ENCODE measurements at regions not wholly inside any gene's neighbourhood (a gene's known extent, or its start where the extent isn't known, plus 50 kb on each side); places are given as distances from the start of the nearest gene placed in this dataset.
A peak's percentile ranks its signal among the peaks of the same experiment; 100 is the strongest.

DNA sequence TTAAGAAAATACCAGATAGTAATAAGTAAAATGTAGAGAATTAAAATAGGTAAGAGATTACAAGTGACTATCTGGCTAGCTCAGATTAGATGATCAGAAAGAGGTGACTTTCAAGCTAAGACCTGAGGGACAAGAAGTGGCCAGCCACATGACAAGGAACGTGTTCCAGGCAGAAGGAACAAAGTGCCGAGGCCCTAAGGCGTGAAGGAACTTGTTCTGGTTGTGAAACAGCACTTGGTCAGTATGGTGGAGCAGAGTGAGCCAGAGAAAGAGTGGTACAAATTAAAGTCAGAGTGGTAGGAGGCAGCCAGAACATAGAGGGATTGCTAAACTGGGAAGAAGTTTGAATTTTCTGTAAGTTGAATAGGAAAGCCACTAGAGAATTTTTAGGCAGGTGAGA is 73.6 kb downstream of the ADRB2 start:
- 84% methylated on average over 3 of the region's 3 CpGs for WGBS, 2 donors
- peaks cover 0 to 12% (median 0%) of the 10 kb centered on the region in 11 donors for H3K9me3 ChIP-seq
- no peak overlapping the region for H3K4me3 ChIP-seq
- intact Hi-C loops (cut with DNase I), result no loop called here
- no peaks in the 10 kb centered on the region for H3K27me3 ChIP-seq
- no peak overlapping the region for H3K27ac ChIP-seq
- TF ChIP-seq, protein P1, sequence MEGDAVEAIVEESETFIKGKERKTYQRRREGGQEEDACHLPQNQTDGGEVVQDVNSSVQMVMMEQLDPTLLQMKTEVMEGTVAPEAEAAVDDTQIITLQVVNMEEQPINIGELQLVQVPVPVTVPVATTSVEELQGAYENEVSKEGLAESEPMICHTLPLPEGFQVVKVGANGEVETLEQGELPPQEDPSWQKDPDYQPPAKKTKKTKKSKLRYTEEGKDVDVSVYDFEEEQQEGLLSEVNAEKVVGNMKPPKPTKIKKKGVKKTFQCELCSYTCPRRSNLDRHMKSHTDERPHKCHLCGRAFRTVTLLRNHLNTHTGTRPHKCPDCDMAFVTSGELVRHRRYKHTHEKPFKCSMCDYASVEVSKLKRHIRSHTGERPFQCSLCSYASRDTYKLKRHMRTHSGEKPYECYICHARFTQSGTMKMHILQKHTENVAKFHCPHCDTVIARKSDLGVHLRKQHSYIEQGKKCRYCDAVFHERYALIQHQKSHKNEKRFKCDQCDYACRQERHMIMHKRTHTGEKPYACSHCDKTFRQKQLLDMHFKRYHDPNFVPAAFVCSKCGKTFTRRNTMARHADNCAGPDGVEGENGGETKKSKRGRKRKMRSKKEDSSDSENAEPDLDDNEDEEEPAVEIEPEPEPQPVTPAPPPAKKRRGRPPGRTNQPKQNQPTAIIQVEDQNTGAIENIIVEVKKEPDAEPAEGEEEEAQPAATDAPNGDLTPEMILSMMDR (IDR thresholded peaks at IDR 0.05), result no peak
- DNase-seq (no peak), ATAC-seq (no peak)
- no peaks in the 10 kb centered on the region for H3K36me3 ChIP-seq
- H3K4me1 ChIP-seq, result peaks cover 0 to 12% (median 8%) of the 10 kb centered on the region in 9 donors

DNA sequence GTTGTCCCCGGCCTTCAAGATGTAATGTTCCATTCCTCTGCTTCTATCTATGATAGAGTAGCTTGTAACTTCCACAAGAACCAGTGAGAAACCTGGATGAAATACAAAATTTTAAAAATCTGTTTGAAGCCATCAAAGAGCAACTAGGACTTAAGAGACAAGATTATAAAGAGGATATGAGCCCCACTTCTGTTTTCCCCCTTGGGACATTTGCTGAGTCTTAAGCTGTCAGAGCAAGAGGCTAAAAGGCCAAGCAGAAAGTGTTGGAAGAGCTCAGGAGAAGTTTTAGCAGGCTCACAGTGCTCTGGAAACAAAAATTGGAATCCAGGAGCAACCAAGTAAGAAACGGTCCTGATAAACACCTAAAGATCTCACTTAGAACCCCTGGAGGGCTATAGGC is 76.1 kb downstream of the ADRB2 start:
- Histone ChIP-seq H3K27ac (no peak overlapping the region), H3K4me3 (no peak overlapping the region), H3K27me3 (no peaks in the 10 kb centered on the region), H3K36me3 (no peaks in the 10 kb centered on the region), H3K4me1 (peaks cover 0 to 17% (median 11%) of the 10 kb centered on the region in 9 donors), H3K9me3 (no peaks in the 10 kb centered on the region)
- TF ChIP-seq, protein P1 (IDR thresholded peaks at IDR 0.05), result no peak
- no peak for ATAC-seq
- 81 to 85% methylated on average over 2 of the region's 2 CpGs for WGBS, 2 donors
- intact Hi-C loops (cut with DNase I), result no loop called here
- DNase-seq, result no peak

DNA sequence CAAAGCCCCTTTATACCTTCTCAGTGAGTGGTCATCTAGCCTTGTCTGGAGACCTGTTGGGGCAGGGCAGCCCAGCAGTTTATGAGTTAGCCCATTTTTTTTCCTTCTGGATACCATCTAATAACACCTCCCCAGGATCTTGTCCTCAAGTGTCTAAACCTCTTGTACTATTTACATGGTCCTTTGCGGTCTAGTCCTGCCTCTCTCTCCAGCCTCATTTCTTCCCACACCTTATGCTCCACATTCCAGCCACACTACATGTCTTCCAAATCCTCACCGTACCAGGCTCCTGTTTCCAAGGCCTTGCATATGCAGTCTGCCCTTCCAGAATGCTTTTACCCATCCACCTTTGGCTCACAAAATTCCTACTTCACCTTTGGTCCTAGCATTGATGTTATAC is 77.2 kb downstream of the ADRB2 start:
- Histone ChIP-seq H3K9me3 (no peaks in the 10 kb centered on the region), H3K4me3 (no peak overlapping the region), H3K4me1 (peaks cover 0 to 17% (median 12%) of the 10 kb centered on the region in 9 donors), H3K27me3 (no peaks in the 10 kb centered on the region), H3K36me3 (no peaks in the 10 kb centered on the region), H3K27ac (no peak overlapping the region)
- 55 to 82% methylated on average over 2 of the region's 2 CpGs for WGBS, 2 donors
- intact Hi-C loops (cut with DNase I), result no loop called here
- TF ChIP-seq, protein P1 (IDR thresholded peaks at IDR 0.05), result no peak
- DNase-seq (no peak), ATAC-seq (no peak)

DNA sequence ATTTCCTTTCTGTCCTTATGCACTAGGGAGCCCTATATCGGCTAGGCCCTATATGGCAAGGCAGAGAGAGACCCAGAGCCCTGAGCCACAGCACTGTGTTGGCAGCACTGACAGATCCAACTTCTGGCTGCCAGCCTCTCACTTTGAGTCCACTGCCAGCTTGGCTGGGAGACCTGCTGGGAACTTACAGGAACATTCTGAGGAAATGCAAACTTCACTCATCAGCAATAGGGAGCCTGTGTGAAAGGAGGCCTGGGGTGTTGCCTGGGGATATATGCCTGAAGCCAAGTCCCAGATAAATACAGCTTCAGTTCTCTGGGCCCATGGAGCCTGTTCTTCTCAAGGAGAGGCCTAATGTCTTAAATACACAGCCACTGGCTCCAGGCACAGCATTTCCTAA is 78.0 kb downstream of the ADRB2 start:
- ATAC-seq, result peak; percentile 67 to 97 (median 95)
- H3K36me3 ChIP-seq, result no peaks in the 10 kb centered on the region
- DNase-seq, result peak; percentile 50 to 54
- H3K4me3 ChIP-seq, result no peak overlapping the region
- TF ChIP-seq, protein P1 (IDR thresholded peaks at IDR 0.05), result no peak
- no peaks in the 10 kb centered on the region for H3K27me3 ChIP-seq
- peak overlapping the region in 9 of 10 donors; percentile 7 to 72 (median 59) for H3K27ac ChIP-seq
- 23 to 62% methylated on average over 1 of the region's 1 CpG for WGBS, 2 donors
- H3K9me3 ChIP-seq, result no peaks in the 10 kb centered on the region
- H3K4me1 ChIP-seq, result peaks cover 0 to 23% (median 17%) of the 10 kb centered on the region in 9 donors
- intact Hi-C loops (cut with DNase I), result no loop called here

Measured in heart right ventricle (tissue), 16 donors.